PFSK-1 (cell line): ENCODE measurements at regions not wholly inside any gene's neighbourhood (a gene's known extent, or its start where the extent isn't known, plus 50 kb on each side); places are given as distances from the start of the nearest gene placed in this dataset.

ENCODE experiments used
- FOXP2 ChIP-seq: optimal IDR thresholded peaks from 2 replicates; pipeline ENCODE3; 2011; ENCODE audit warnings: borderline replicate concordance, control low read depth, inconsistent platforms; ENCODE audit not compliant: insufficient read depth; ENCODE audit errors: extremely low read length, extremely low read depth
- POLR2AphosphoS5 ChIP-seq: IDR thresholded peaks from 2 replicates; pipeline ENCODE4 v1.6.1; 2012; ENCODE audit warnings: low read depth, mild to moderate bottlenecking, control low read depth, low read length, moderate library complexity
- SIN3A ChIP-seq: IDR thresholded peaks from 2 replicates; pipeline ENCODE4 v1.6.1; 2012; ENCODE audit warnings: mild to moderate bottlenecking, low read length, moderate library complexity, borderline replicate concordance; ENCODE audit not compliant: insufficient read depth
- TAF1 ChIP-seq: IDR thresholded peaks from 2 replicates; pipeline ENCODE4 v1.6.1; 2012; ENCODE audit warnings: low read length, control low read depth, borderline replicate concordance; ENCODE audit not compliant: insufficient read depth
- TF ChIP-seq, protein P1 (sequence below), 2 experiments: IDR thresholded peaks; 2 replicates each; pipeline versions ENCODE4 v1.6.1 to v1.8.0; 2011 to 2012; ENCODE audit warnings: low read depth in 2 of 2, low read length in 2 of 2, control low read depth in 1 of 2, inconsistent platforms in 1 of 2, mild to moderate bottlenecking in 1 of 2, moderate library complexity in 1 of 2; ENCODE audit not compliant: insufficient read depth in 1 of 2

DNA sequence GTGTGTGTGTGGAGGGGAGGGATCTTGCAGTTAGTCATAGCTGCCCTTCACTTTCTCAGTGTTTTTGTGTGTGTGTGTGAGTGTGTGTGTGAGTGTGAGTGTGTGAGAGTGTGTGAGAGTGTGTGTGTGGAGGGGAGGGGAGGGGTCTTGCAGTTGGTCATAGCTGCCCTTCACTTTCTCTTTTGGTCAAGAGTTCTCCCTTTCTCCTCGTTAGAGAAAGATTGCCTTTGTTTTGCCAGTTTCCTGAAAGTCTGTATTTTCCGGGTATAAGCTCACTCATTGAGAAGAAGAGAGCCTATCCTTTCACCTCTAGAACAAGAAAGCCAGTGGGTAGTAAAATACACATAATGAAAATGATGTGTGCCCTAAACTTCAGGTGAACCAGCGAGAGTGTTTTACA lies 75.2 kb upstream of the ENPP6 start:
- TF ChIP-seq POLR2AphosphoS5, result no peak
- TF ChIP-seq, protein P1, sequence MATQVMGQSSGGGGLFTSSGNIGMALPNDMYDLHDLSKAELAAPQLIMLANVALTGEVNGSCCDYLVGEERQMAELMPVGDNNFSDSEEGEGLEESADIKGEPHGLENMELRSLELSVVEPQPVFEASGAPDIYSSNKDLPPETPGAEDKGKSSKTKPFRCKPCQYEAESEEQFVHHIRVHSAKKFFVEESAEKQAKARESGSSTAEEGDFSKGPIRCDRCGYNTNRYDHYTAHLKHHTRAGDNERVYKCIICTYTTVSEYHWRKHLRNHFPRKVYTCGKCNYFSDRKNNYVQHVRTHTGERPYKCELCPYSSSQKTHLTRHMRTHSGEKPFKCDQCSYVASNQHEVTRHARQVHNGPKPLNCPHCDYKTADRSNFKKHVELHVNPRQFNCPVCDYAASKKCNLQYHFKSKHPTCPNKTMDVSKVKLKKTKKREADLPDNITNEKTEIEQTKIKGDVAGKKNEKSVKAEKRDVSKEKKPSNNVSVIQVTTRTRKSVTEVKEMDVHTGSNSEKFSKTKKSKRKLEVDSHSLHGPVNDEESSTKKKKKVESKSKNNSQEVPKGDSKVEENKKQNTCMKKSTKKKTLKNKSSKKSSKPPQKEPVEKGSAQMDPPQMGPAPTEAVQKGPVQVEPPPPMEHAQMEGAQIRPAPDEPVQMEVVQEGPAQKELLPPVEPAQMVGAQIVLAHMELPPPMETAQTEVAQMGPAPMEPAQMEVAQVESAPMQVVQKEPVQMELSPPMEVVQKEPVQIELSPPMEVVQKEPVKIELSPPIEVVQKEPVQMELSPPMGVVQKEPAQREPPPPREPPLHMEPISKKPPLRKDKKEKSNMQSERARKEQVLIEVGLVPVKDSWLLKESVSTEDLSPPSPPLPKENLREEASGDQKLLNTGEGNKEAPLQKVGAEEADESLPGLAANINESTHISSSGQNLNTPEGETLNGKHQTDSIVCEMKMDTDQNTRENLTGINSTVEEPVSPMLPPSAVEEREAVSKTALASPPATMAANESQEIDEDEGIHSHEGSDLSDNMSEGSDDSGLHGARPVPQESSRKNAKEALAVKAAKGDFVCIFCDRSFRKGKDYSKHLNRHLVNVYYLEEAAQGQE (IDR thresholded peaks at IDR 0.05; ENCODE audit: insufficient read depth in 1 of 2, low read depth in 2 of 2, low read length in 2 of 2), result no peak
- no peak for TF ChIP-seq TAF1
- no peak for TF ChIP-seq SIN3A
- TF ChIP-seq FOXP2, result no peak

DNA sequence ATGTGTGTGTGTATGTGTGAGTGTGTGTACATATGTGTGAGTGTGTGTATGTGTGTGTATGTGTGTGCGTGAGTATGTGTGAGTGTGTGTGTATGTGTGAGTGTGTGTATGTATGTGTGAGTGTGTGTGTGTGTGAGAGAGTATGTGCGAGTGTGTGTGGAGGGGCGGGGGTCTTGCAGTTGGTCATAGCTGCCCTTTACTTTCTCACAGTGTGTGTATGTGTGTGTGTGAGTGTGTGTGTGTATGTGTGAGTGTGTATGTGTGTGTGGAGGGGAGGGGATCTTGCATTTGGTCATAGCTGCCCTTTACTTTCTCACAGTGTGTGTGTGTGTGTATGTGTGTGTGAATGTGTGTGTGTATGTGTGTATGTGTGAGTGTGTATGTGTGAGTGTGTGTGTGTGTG lies 74.8 kb upstream of the ENPP6 start:
- no peak for TF ChIP-seq POLR2AphosphoS5

DNA sequence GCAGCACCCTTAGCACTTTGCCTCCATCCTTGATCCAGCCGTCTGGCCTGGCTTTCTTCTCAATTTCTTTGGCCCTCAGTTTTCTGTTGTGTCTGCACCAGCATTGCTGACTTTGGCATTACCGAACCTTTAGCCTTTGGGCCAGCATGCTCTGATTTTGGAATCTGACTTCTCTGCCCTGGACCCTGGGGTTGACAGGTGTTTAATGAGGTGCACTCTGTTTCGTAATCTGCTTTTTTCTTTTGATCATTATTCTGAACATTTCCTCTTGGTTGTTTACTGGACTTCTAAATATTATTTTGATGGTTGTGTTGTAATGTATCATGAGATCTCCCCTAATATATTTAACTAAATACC lies 71.5 kb upstream of the ENPP6 start:
- no peak for TF ChIP-seq TAF1
- no peak for TF ChIP-seq SIN3A
- TF ChIP-seq, protein P1 (IDR thresholded peaks at IDR 0.05; ENCODE audit: insufficient read depth in 1 of 2, low read depth in 2 of 2, low read length in 2 of 2), result no peak
- TF ChIP-seq POLR2AphosphoS5, result no peak
- no peak for TF ChIP-seq FOXP2

DNA sequence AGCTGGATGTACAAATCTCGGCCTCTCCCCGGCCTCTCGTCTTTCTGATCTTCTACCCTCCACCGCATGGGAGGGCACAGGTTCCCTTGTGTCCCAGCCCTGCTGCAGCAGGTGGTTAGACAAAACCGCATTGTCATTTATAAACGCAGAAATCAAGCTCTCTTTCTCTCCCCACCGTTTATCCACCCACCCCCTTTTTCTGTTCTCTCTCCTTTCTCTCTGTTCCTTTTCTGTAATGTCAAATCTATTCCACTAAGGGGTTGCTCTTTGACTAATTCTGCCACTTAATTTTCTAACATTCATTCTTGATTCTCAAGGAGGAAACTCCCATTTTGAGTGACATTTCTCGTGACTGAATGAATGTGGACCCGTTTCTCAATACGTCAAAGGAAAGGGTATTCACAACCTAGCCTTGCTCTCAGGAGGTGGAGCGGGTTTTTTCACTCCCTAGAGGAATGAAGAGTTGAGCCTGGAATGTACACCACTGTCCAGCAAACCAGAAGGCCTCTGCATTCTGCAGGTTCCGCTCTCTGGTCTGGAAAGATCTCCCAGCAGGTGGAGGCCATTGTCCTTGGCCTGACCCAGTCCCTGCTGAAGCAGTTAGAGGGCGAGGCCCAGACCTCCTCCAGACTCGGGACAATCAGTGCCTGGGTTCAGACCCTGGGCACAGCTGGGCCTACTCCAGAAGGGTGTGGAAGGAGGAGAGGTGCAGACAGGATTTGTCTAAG lies 70.9 kb upstream of the ENPP6 start:
- no peak for TF ChIP-seq TAF1
- no peak for TF ChIP-seq POLR2AphosphoS5
- no peak for TF ChIP-seq FOXP2
- no peak for TF ChIP-seq SIN3A
- TF ChIP-seq, protein P1 (IDR thresholded peaks at IDR 0.05; ENCODE audit: insufficient read depth in 1 of 2, low read depth in 2 of 2, low read length in 2 of 2), result no peak

DNA sequence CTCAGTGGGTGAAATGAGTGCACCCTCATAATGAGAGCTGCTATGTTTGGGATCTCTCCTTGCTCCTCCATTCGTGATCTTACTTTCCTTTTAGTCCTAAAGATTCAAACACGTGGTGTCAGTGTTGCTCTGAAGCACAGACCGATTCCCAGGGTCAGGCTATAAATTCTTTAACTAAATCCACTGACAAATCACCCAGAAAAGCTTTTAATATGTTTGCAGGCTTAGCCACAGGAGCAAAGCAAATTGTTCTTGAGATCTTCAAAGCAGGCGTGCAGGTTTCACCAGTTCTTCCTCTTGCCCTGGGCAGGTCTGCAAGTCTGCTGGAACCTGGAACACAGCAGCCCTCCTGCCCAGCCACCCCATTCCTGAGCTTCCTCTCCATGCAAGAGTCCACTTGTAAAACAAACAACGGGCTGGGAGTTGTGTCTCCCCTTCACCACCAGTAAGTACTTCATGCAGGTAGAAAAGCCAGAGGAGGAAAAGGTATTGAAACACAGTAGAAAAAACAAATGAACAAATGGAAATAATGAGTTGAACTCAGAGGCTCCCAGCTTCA lies 70.1 kb upstream of the ENPP6 start:
- TF ChIP-seq FOXP2, result no peak
- TF ChIP-seq, protein P1 (IDR thresholded peaks at IDR 0.05; ENCODE audit: insufficient read depth in 1 of 2, low read depth in 2 of 2, low read length in 2 of 2), result no peak
- no peak for TF ChIP-seq SIN3A
- no peak for TF ChIP-seq POLR2AphosphoS5
- no peak for TF ChIP-seq TAF1
